Smooth muscle cell (in vitro differentiated cells): ENCODE measurements at regions not wholly inside any gene's neighbourhood (a gene's known extent, or its start where the extent isn't known, plus 50 kb on each side); places are given as distances from the start of the nearest gene placed in this dataset.

Source experiments
- DNase-seq: peaks from one replicate; lab custom pipeline; 2025; ENCODE audit not compliant: unreplicated experiment; lab: John Stamatoyannopoulos, UW
- H2AFZ ChIP-seq: fragments of 200-600 bp; sonication (generic); 2 replicates; pipeline ENCODE4 v1.6.0; 2016; ENCODE audit warnings: antibody characterized with exemption, low read depth, mild to moderate bottlenecking
- H3F3A ChIP-seq: fragments of 200-600 bp; sonication (generic); 2 replicates; pipeline ENCODE4 v1.6.0; 2017; ENCODE audit warnings: antibody characterized with exemption, low read depth
- H3K27ac ChIP-seq: fragments of 200-600 bp; sonication (generic); 2 replicates; pipeline ENCODE4 v1.5.1; 2016; ENCODE audit warnings: low read depth, mild to moderate bottlenecking
- H3K27me3 ChIP-seq: fragments of 200-600 bp; sonication (generic); 2 replicates; pipeline ENCODE4 v1.6.1; 2016; ENCODE audit warnings: low read depth, mild to moderate bottlenecking
- H3K36me3 ChIP-seq: fragments of 200-600 bp; sonication (generic); 2 replicates; pipeline ENCODE4 v1.5.1; 2016; ENCODE audit warnings: low read depth
- H3K4me1 ChIP-seq: fragments of 200-600 bp; sonication (generic); 2 replicates; pipeline ENCODE4 v1.5.1; 2016; ENCODE audit warnings: low read depth
- H3K4me2 ChIP-seq: fragments of 200-600 bp; sonication (generic); 2 replicates; pipeline ENCODE4 v1.6.0; 2016; ENCODE audit warnings: mild to moderate bottlenecking
- H3K4me3 ChIP-seq: fragments of 200-600 bp; sonication (generic); 2 replicates; pipeline ENCODE4 v1.5.1; 2016; ENCODE audit warnings: mild to moderate bottlenecking
- H3K79me2 ChIP-seq: fragments of 200-600 bp; sonication (generic); 2 replicates; pipeline ENCODE4 v1.6.0; 2016; ENCODE audit warnings: low read depth, mild to moderate bottlenecking
- H3K9ac ChIP-seq: fragments of 200-600 bp; sonication (generic); 2 replicates; pipeline ENCODE4 v1.6.0; 2016; ENCODE audit warnings: low read depth
- H3K9me3 ChIP-seq: fragments of 200-600 bp; sonication (generic); replicated peaks from 2 replicates; pipeline ENCODE4 v1.5.1; 2016; ENCODE audit warnings: low read depth
- H4K20me1 ChIP-seq: fragments of 200-600 bp; sonication (generic); 2 replicates; pipeline ENCODE4 v1.6.0; 2016; ENCODE audit warnings: low read depth
- CTCF ChIP-seq: fragments of 200-600 bp; sonication (generic); IDR thresholded peaks from 2 replicates; pipeline ENCODE4 v1.5.1; 2017; ENCODE audit warnings: borderline replicate concordance, mild to moderate bottlenecking, antibody characterized with exemption; ENCODE audit not compliant: insufficient read depth, poor library complexity, severe bottlenecking
- WGBS: methylation state at CpG from one replicate; pipeline ENCODE4 v1.1.7; 2016; ENCODE audit warnings: low lambda C conversion rate; 5-methylcytosine and 5-hydroxymethylcytosine counted together

- Histone ChIP-seq H3K79me2 (no peaks in the 10 kb centered on the region), H2AFZ (no peak overlapping the region), H3F3A (peaks cover 9% of the 10 kb centered on the region), H3K36me3 (no peaks in the 10 kb centered on the region), H4K20me1 (no peaks in the 10 kb centered on the region), H3K4me1 (no peaks in the 10 kb centered on the region), H3K9me3 (no peaks in the 10 kb centered on the region), H3K4me2 (peak overlapping the region; percentile 42), H3K9ac (peak overlapping the region; percentile 58), H3K27me3 (no peaks in the 10 kb centered on the region), H3K27ac (peak overlapping the region; percentile 89), H3K4me3 (no peak overlapping the region)
- DNase-seq: no peak
- TF ChIP-seq CTCF: no peak
- 5% methylated on average over 5 of the region's 5 CpGs for WGBS
Observed at GRCh38 chr15:39404767-39405181, 176.1 kb upstream of the THBS1 start.

- H3K9me3 ChIP-seq: no peaks in the 10 kb centered on the region
- no peak overlapping the region for H3K4me3 ChIP-seq
- no peak overlapping the region for H2AFZ ChIP-seq
- peaks cover 9% of the 10 kb centered on the region for H3F3A ChIP-seq
- H3K79me2 ChIP-seq: no peaks in the 10 kb centered on the region
- no peak for DNase-seq
- H3K27ac ChIP-seq: no peak overlapping the region
- no peaks in the 10 kb centered on the region for H4K20me1 ChIP-seq
- no peaks in the 10 kb centered on the region for H3K4me1 ChIP-seq
- no peak for TF ChIP-seq CTCF
- no peak overlapping the region for H3K4me2 ChIP-seq
- no peaks in the 10 kb centered on the region for H3K27me3 ChIP-seq
- 98% methylated on average over 6 of the region's 6 CpGs for WGBS
- no peaks in the 10 kb centered on the region for H3K36me3 ChIP-seq
- no peak overlapping the region for H3K9ac ChIP-seq
Observed at GRCh38 chr15:39406485-39406884, 174.4 kb upstream of the THBS1 start.

- DNase-seq: no peak
- Histone ChIP-seq H3F3A (peaks cover 9% of the 10 kb centered on the region), H3K4me1 (no peaks in the 10 kb centered on the region), H3K27ac (no peak overlapping the region), H3K27me3 (no peaks in the 10 kb centered on the region), H3K79me2 (no peaks in the 10 kb centered on the region), H3K4me2 (no peak overlapping the region), H3K9me3 (no peaks in the 10 kb centered on the region), H2AFZ (no peak overlapping the region), H4K20me1 (no peaks in the 10 kb centered on the region), H3K9ac (no peak overlapping the region), H3K4me3 (no peak overlapping the region), H3K36me3 (no peaks in the 10 kb centered on the region)
- TF ChIP-seq CTCF: no peak
- 97% methylated on average over 2 of the region's 2 CpGs for WGBS
Observed at GRCh38 chr15:39407116-39407515, 173.8 kb upstream of the THBS1 start.

GRCh38 chr15:39409876-39410530 is 170.9 kb upstream of the THBS1 start:
- no peak for DNase-seq
- no peak overlapping the region for H3K4me2 ChIP-seq
- no peak overlapping the region for H3K27ac ChIP-seq
- TF ChIP-seq CTCF: no peak
- 98% methylated on average over 2 of the region's 2 CpGs for WGBS
- peaks cover 4% of the 10 kb centered on the region for H3F3A ChIP-seq
- no peak overlapping the region for H3K4me3 ChIP-seq
- no peaks in the 10 kb centered on the region for H3K27me3 ChIP-seq
- H3K4me1 ChIP-seq: no peaks in the 10 kb centered on the region
- H2AFZ ChIP-seq: no peak overlapping the region
- H3K79me2 ChIP-seq: no peaks in the 10 kb centered on the region
- no peaks in the 10 kb centered on the region for H3K36me3 ChIP-seq
- H3K9me3 ChIP-seq: no peaks in the 10 kb centered on the region
- H3K9ac ChIP-seq: no peak overlapping the region
- no peaks in the 10 kb centered on the region for H4K20me1 ChIP-seq
